Neural progenitor cell (in vitro differentiated cells): ENCODE measurements at regions not wholly inside any gene's neighbourhood (a gene's known extent, or its start where the extent isn't known, plus 50 kb on each side); places are given as distances from the start of the nearest gene placed in this dataset.

Experiments
- EZH2 ChIP-seq: fragments of 200-600 bp; sonication (generic); IDR thresholded peaks from 2 replicates; pipeline ENCODE4 v1.6.1; 2017; ENCODE audit warnings: antibody characterized with exemption, mild to moderate bottlenecking, moderate library complexity
- EZH2phosphoT487 ChIP-seq: fragments of 200-600 bp; sonication (generic); IDR thresholded peaks from 2 replicates; pipeline ENCODE4 v1.6.1; 2017; ENCODE audit warnings: antibody characterized with exemption
- TF ChIP-seq, protein P1 (sequence below): fragments of 200-600 bp; sonication (generic); IDR thresholded peaks from 2 replicates; pipeline ENCODE4 v1.5.1; 2017; ENCODE audit warnings: antibody characterized with exemption, mild to moderate bottlenecking

DNA sequence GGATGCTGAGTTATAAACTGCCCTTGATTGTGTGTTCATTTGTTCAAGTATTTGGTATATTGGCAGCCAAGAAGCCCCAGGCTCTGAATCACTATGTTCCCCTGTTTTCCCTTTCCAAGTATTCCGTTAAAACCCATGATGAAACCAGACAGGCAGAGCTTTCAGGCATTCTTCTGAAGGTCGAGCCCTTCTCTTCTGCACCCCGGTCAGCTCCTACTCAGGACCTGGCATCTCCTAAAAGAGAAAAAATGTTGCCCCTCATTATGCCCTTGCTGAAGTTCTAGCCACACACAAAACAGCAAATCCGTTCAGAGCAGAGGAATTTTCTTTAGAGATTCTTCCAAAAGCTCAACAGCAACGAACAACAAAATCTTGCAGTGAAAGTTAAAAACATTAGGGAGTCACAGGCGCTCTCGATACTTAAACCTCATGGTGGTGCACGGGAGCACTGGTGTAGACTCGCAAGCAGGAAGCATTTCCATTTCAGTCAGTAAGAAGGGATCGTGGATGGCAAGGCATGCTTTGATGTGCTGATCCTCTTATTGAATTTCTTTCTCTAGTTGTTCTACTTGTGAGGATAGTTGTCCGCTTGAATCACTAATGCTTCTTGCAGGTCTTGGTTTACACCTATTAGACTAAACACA lies 264.9 kb downstream of the SKIDA1 start:
- TF ChIP-seq, protein P1, sequence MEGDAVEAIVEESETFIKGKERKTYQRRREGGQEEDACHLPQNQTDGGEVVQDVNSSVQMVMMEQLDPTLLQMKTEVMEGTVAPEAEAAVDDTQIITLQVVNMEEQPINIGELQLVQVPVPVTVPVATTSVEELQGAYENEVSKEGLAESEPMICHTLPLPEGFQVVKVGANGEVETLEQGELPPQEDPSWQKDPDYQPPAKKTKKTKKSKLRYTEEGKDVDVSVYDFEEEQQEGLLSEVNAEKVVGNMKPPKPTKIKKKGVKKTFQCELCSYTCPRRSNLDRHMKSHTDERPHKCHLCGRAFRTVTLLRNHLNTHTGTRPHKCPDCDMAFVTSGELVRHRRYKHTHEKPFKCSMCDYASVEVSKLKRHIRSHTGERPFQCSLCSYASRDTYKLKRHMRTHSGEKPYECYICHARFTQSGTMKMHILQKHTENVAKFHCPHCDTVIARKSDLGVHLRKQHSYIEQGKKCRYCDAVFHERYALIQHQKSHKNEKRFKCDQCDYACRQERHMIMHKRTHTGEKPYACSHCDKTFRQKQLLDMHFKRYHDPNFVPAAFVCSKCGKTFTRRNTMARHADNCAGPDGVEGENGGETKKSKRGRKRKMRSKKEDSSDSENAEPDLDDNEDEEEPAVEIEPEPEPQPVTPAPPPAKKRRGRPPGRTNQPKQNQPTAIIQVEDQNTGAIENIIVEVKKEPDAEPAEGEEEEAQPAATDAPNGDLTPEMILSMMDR = peak; percentile 9
- TF ChIP-seq EZH2phosphoT487 = no peak
- no peak for TF ChIP-seq EZH2
